HK-2 (cell line): ENCODE measurements at regions not wholly inside any gene's neighbourhood (a gene's known extent, or its start where the extent isn't known, plus 50 kb on each side); places are given as distances from the start of the nearest gene placed in this dataset.

ENCODE experiments used
- DNase-seq: peaks from one replicate; pipeline ENCODE4 v3.0.0-alpha.2; 2018; ENCODE audit not compliant: unreplicated experiment

- DNase-seq = no peak
These were observed 210.4 kb upstream of the HCCS start for GRCh38 chrX:10900585-10901289.

- no peak for DNase-seq
These were observed 209.9 kb upstream of the HCCS start for GRCh38 chrX:10901290-10901633.

- no peak for DNase-seq
These were observed 209.1 kb upstream of the HCCS start for GRCh38 chrX:10902001-10902400.

- DNase-seq = no peak
These were observed 207.6 kb upstream of the HCCS start for GRCh38 chrX:10903523-10903922.

GRCh38 chrX:10904220-10904619 is 206.9 kb upstream of the HCCS start:
- DNase-seq = no peak

GRCh38 chrX:10906866-10907265 is 204.3 kb upstream of the HCCS start:
- DNase-seq = no peak

GRCh38 chrX:10922159-10922558 is 189.0 kb upstream of the HCCS start:
- DNase-seq = peak; percentile 15

- DNase-seq = no peak
These were observed 188.3 kb upstream of the HCCS start for GRCh38 chrX:10922835-10923234.

GRCh38 chrX:10923466-10923865 is 187.7 kb upstream of the HCCS start:
- DNase-seq = no peak

GRCh38 chrX:10926404-10926803 is 184.7 kb upstream of the HCCS start:
- DNase-seq = no peak

GRCh38 chrX:10926891-10927290 is 184.2 kb upstream of the HCCS start:
- no peak for DNase-seq

GRCh38 chrX:10929747-10930146 is 181.4 kb upstream of the HCCS start:
- no peak for DNase-seq

- no peak for DNase-seq
These were observed 181.0 kb upstream of the HCCS start for GRCh38 chrX:10930151-10930550.

- DNase-seq = no peak
These were observed 179.2 kb upstream of the HCCS start for GRCh38 chrX:10931976-10932375.

GRCh38 chrX:10932842-10933440 is 178.2 kb upstream of the HCCS start:
- DNase-seq = no peak

GRCh38 chrX:10935501-10935900 is 175.6 kb upstream of the HCCS start:
- DNase-seq = no peak

GRCh38 chrX:10936976-10937375 is 174.2 kb upstream of the HCCS start:
- no peak for DNase-seq

- no peak for DNase-seq
These were observed 172.7 kb upstream of the HCCS start for GRCh38 chrX:10938365-10938923.

GRCh38 chrX:10939424-10939823 is 171.7 kb upstream of the HCCS start:
- DNase-seq = no peak

- DNase-seq = no peak
These were observed 166.8 kb upstream of the HCCS start for GRCh38 chrX:10944136-10944885.

- no peak for DNase-seq
These were observed 165.6 kb upstream of the HCCS start for GRCh38 chrX:10945498-10945897.

- no peak for DNase-seq
These were observed 161.6 kb upstream of the HCCS start for GRCh38 chrX:10949541-10949940.

GRCh38 chrX:10952619-10953018 is 158.5 kb upstream of the HCCS start:
- DNase-seq = no peak
